OCI-LY7 (cell line): ENCODE measurements at regions not wholly inside any gene's neighbourhood (a gene's known extent, or its start where the extent isn't known, plus 50 kb on each side); places are given as distances from the start of the nearest gene placed in this dataset.

Experiments
- BruUV-seq: library from RNA; stranded (reverse); fragments of 400-500 nt; replicated peaks from 2 replicates; lab custom pipeline; 2021; lab: Mats Ljungman, UMichigan
- CTCF ChIA-PET: fragments of 300-600 bp; sonication (Branson Sonifier 250); formaldehyde crosslinking; loops from one replicate; lab custom pipeline; 2022; ENCODE audit warnings: antibody characterized with exemption; ENCODE audit not compliant: unreplicated experiment; lab: Charles Lee
- POLR2A ChIA-PET: fragments of 300-600 bp; sonication (Branson Sonifier 250); formaldehyde crosslinking; loops from one replicate; lab custom pipeline; 2022; ENCODE audit warnings: antibody characterized with exemption; lab: Charles Lee
- DNase-seq: peaks from one replicate; pipeline ENCODE4 v3.0.0-alpha.2; 2015; ENCODE audit warnings: low spot score
- H2AFZ ChIP-seq: fragments of 200-600 bp; sonication (generic), shearing (Covaris generic); 2 replicates; pipeline ENCODE4 v1.6.1; 2014; ENCODE audit warnings: mild to moderate bottlenecking, antibody characterized with exemption, low read length, moderate library complexity
- H3K27ac ChIP-seq: fragments of 200-600 bp; sonication (generic); 2 replicates; pipeline ENCODE4 v1.5.1; 2014; ENCODE audit warnings: mixed run types, low read depth, mild to moderate bottlenecking, moderate library complexity, low read length, inconsistent platforms; ENCODE audit not compliant: poor library complexity, severe bottlenecking
- H3K36me3 ChIP-seq: fragments of 200-600 bp; sonication (generic); 2 replicates; pipeline ENCODE4 v1.6.1; 2014; ENCODE audit warnings: mild to moderate bottlenecking, antibody characterized with exemption, low read length, moderate library complexity, mixed read lengths; ENCODE audit not compliant: insufficient read depth
- H3K4me1 ChIP-seq: fragments of 200-600 bp; sonication (generic); 2 replicates; pipeline ENCODE4 v1.5.1; 2014; ENCODE audit warnings: mild to moderate bottlenecking, low read length; ENCODE audit not compliant: insufficient read depth, poor library complexity, severe bottlenecking
- H3K4me2 ChIP-seq: fragments of 200-600 bp; sonication (generic); 2 replicates; pipeline ENCODE4 v1.6.1; 2014; ENCODE audit warnings: mild to moderate bottlenecking, low read length
- H3K4me3 ChIP-seq: fragments of 200-600 bp; sonication (generic); 2 replicates; pipeline ENCODE4 v1.5.1; 2014; ENCODE audit warnings: mild to moderate bottlenecking, low read depth, low read length; ENCODE audit not compliant: poor library complexity, severe bottlenecking
- H3K79me2 ChIP-seq: fragments of 200-600 bp; sonication (generic); 2 replicates; pipeline ENCODE4 v1.6.1; 2016; ENCODE audit warnings: low read depth, mild to moderate bottlenecking, low read length, moderate library complexity, mixed read lengths; ENCODE audit not compliant: insufficient read depth
- H3K9me2 ChIP-seq: fragments of 200-600 bp; sonication (generic); 2 replicates; pipeline ENCODE4 v1.6.1; 2016; ENCODE audit warnings: mild to moderate bottlenecking, low read length, mixed read lengths; ENCODE audit not compliant: insufficient read depth
- H3K9me3 ChIP-seq: fragments of 200-600 bp; sonication (generic); 2 replicates; pipeline ENCODE4 v1.6.1; 2014; ENCODE audit warnings: mild to moderate bottlenecking, mixed run types, low read length, mixed read lengths
- H4K20me1 ChIP-seq: fragments of 200-600 bp; sonication (generic); 2 replicates; pipeline ENCODE4 v1.6.1; 2014; ENCODE audit warnings: mild to moderate bottlenecking, antibody characterized with exemption, low read length, moderate library complexity, mixed read lengths; ENCODE audit not compliant: insufficient read depth
- EZH2phosphoT487 ChIP-seq: fragments of 200-600 bp; sonication (generic); IDR thresholded peaks from 2 replicates; pipeline ENCODE4 v1.6.1; 2018; ENCODE audit warnings: low read depth, borderline replicate concordance, mild to moderate bottlenecking, mixed run types, antibody characterized with exemption, low read length, moderate library complexity, mixed read lengths
- intact Hi-C: fragments of 100-400 bp; cut with micrococcal nuclease; formaldehyde crosslinking; loops from one replicate; pipeline ENCODE4 v1.10.0; 2022; ENCODE audit not compliant: unreplicated experiment
- TF ChIP-seq, protein P1 (sequence below): fragments of 200-600 bp; sonication (generic); conservative IDR thresholded peaks from 2 replicates; pipeline ENCODE4 v1.5.1; 2014; ENCODE audit warnings: mild to moderate bottlenecking, antibody characterized with exemption, low read length, moderate library complexity, mixed read lengths

DNA sequence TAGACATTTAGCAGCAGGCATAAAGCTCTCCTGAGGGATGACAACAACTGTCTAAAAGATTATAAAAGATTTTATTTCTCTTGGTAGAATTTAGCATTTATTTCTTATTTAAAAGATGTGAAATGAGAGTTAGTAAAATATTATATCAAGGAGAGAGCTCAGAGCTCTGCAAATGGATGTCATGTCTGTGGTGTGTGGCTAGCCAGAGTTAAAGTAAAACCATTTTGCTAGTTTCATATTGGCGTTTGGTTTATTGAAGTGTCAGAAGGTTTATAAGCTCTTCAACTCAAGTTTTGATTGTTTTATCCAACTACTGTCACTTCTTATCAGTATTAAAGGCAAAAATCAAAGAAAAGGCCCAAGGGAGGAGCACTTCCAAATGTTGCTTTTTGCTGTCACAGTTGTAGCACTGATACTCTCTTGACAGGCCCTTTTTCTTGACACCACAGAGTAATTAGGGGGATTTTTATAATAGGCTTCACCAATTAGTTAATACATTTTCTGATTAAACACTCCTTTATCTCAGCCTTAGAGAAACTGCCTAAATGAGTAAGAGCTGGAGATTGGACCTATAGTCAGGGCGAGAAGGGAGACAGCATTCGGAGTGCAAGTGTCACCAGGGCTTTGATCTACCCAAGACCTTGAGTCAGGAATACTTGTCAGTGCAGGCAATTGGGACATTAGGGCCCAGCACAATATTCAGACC lies 233.9 kb downstream of the PTBP2 start:
- POLR2A ChIA-PET, result interaction anchor here (0.6 kb wide), 1 partner anchor 131 kb away, joined by 5 read pairs; no protein-coding TSS in a partner anchor
- Histone ChIP-seq H4K20me1 (no peaks in the 10 kb centered on the region), H3K4me1 (no peaks in the 10 kb centered on the region), H3K4me2 (no peak overlapping the region), H3K9me3 (no peaks in the 10 kb centered on the region), H3K4me3 (no peak overlapping the region), H3K9me2 (no peaks in the 10 kb centered on the region), H3K27ac (no peak overlapping the region), H3K36me3 (no peaks in the 10 kb centered on the region), H3K79me2 (no peaks in the 10 kb centered on the region), H2AFZ (no peak overlapping the region)
- BruUV-seq, result no TSS peak
- intact Hi-C loops, result no loop called here
- DNase-seq, result no peak
- TF ChIP-seq EZH2phosphoT487, result no peak
- TF ChIP-seq, protein P1, sequence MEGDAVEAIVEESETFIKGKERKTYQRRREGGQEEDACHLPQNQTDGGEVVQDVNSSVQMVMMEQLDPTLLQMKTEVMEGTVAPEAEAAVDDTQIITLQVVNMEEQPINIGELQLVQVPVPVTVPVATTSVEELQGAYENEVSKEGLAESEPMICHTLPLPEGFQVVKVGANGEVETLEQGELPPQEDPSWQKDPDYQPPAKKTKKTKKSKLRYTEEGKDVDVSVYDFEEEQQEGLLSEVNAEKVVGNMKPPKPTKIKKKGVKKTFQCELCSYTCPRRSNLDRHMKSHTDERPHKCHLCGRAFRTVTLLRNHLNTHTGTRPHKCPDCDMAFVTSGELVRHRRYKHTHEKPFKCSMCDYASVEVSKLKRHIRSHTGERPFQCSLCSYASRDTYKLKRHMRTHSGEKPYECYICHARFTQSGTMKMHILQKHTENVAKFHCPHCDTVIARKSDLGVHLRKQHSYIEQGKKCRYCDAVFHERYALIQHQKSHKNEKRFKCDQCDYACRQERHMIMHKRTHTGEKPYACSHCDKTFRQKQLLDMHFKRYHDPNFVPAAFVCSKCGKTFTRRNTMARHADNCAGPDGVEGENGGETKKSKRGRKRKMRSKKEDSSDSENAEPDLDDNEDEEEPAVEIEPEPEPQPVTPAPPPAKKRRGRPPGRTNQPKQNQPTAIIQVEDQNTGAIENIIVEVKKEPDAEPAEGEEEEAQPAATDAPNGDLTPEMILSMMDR, result no peak
- CTCF ChIA-PET, result no interaction called here

- BruUV-seq, result no TSS peak
- no peak overlapping the region for H2AFZ ChIP-seq
Observed at GRCh38 chr1:96962216-96962615, 240.6 kb downstream of the PTBP2 start.

More at GRCh38 chr1:96962216-96962615, 240.6 kb downstream of the PTBP2 start:
- ChIA-PET CTCF (no interaction called here), POLR2A (interaction anchor here (0.9 kb wide), 1 partner anchor 9 kb away, joined by 3 read pairs; no protein-coding TSS in a partner anchor)
- no peak overlapping the region for H3K27ac ChIP-seq
- H3K79me2 ChIP-seq, result no peaks in the 10 kb centered on the region
- TF ChIP-seq, protein P1, result no peak
- no peak for TF ChIP-seq EZH2phosphoT487
- DNase-seq, result no peak
- no peaks in the 10 kb centered on the region for H3K9me3 ChIP-seq
- H4K20me1 ChIP-seq, result no peaks in the 10 kb centered on the region
- intact Hi-C loops, result loop anchor here (10.0 kb wide), 1 partner anchor 853 kb away; no protein-coding TSS in a partner anchor
- H3K36me3 ChIP-seq, result no peaks in the 10 kb centered on the region
- no peaks in the 10 kb centered on the region for H3K4me1 ChIP-seq
- H3K4me2 ChIP-seq, result no peak overlapping the region
- H3K4me3 ChIP-seq, result no peak overlapping the region
- no peaks in the 10 kb centered on the region for H3K9me2 ChIP-seq
